ENCODE measurements at regions not wholly inside any gene's neighbourhood (a gene's known extent, or its start where the extent isn't known, plus 50 kb on each side); places are given as distances from the start of the nearest gene placed in this dataset.

- Histone ChIP-seq H3K9me3 (ENCODE audit: control insufficient read depth in 1 of 2, low read length in 2 of 2) (no peaks in the 10 kb centered on the region), H3K36me3 (ENCODE audit: control insufficient read depth in 1 of 2, insufficient read depth in 2 of 2, low read length in 2 of 2) (no peaks in the 10 kb centered on the region), H3K4me3 (ENCODE audit: low read depth in 1 of 2, low read length in 2 of 2) (no peak overlapping the region), H3K27ac (ENCODE audit: low read length) (no peak overlapping the region), H3K4me1 (ENCODE audit: control insufficient read depth in 1 of 2, insufficient read depth in 2 of 2, low read length in 2 of 2) (no peaks in the 10 kb centered on the region), H3K27me3 (ENCODE audit: low read depth, low read length) (no peaks in the 10 kb centered on the region)
Observed at GRCh38 chr7:116441534-116441933, 58.0 kb upstream of the CAV2 start.

GRCh38 chr7:116443101-116443523, 56.4 kb upstream of the CAV2 start:
- no peak overlapping the region for H3K27ac ChIP-seq (ENCODE audit: low read length)
- no peaks in the 10 kb centered on the region for H3K4me1 ChIP-seq (ENCODE audit: control insufficient read depth in 1 of 2, insufficient read depth in 2 of 2, low read length in 2 of 2)
- H3K4me3 ChIP-seq (ENCODE audit: low read depth in 1 of 2, low read length in 2 of 2) = no peak overlapping the region
- H3K27me3 ChIP-seq (ENCODE audit: low read depth, low read length) = no peaks in the 10 kb centered on the region
- no peaks in the 10 kb centered on the region for H3K36me3 ChIP-seq (ENCODE audit: control insufficient read depth in 1 of 2, insufficient read depth in 2 of 2, low read length in 2 of 2)
- H3K9me3 ChIP-seq (ENCODE audit: control insufficient read depth in 1 of 2, low read length in 2 of 2) = no peaks in the 10 kb centered on the region

- Histone ChIP-seq H3K27ac (ENCODE audit: low read length) (no peak overlapping the region), H3K9me3 (ENCODE audit: control insufficient read depth in 1 of 2, low read length in 2 of 2) (no peaks in the 10 kb centered on the region), H3K4me1 (ENCODE audit: control insufficient read depth in 1 of 2, insufficient read depth in 2 of 2, low read length in 2 of 2) (no peaks in the 10 kb centered on the region), H3K27me3 (ENCODE audit: low read depth, low read length) (no peaks in the 10 kb centered on the region), H3K4me3 (ENCODE audit: low read depth in 1 of 2, low read length in 2 of 2) (no peak overlapping the region), H3K36me3 (ENCODE audit: control insufficient read depth in 1 of 2, insufficient read depth in 2 of 2, low read length in 2 of 2) (no peaks in the 10 kb centered on the region)
Observed at GRCh38 chr7:116443646-116444045, 55.9 kb upstream of the CAV2 start.

GRCh38 chr7:116445447-116446211, 53.9 kb upstream of the CAV2 start:
- H3K27me3 ChIP-seq (ENCODE audit: low read depth, low read length) = no peaks in the 10 kb centered on the region
- H3K9me3 ChIP-seq (ENCODE audit: control insufficient read depth in 1 of 2, low read length in 2 of 2) = no peaks in the 10 kb centered on the region
- no peak overlapping the region for H3K4me3 ChIP-seq (ENCODE audit: low read depth in 1 of 2, low read length in 2 of 2)
- no peaks in the 10 kb centered on the region for H3K36me3 ChIP-seq (ENCODE audit: control insufficient read depth in 1 of 2, insufficient read depth in 2 of 2, low read length in 2 of 2)
- H3K27ac ChIP-seq (ENCODE audit: low read length) = no peak overlapping the region
- peaks cover 0 to 3% of the 10 kb centered on the region in 2 donors for H3K4me1 ChIP-seq (ENCODE audit: control insufficient read depth in 1 of 2, insufficient read depth in 2 of 2, low read length in 2 of 2)

- no peaks in the 10 kb centered on the region for H3K27me3 ChIP-seq (ENCODE audit: low read depth, low read length)
- H3K36me3 ChIP-seq (ENCODE audit: control insufficient read depth in 1 of 2, insufficient read depth in 2 of 2, low read length in 2 of 2) = no peaks in the 10 kb centered on the region
- H3K9me3 ChIP-seq (ENCODE audit: control insufficient read depth in 1 of 2, low read length in 2 of 2) = no peaks in the 10 kb centered on the region
- H3K27ac ChIP-seq (ENCODE audit: low read length) = no peak overlapping the region
- no peak overlapping the region for H3K4me3 ChIP-seq (ENCODE audit: low read depth in 1 of 2, low read length in 2 of 2)
- H3K4me1 ChIP-seq (ENCODE audit: control insufficient read depth in 1 of 2, insufficient read depth in 2 of 2, low read length in 2 of 2) = peaks cover 0 to 3% of the 10 kb centered on the region in 2 donors
Observed at GRCh38 chr7:116446212-116446855, 53.2 kb upstream of the CAV2 start.

GRCh38 chr7:116447436-116447835, 52.1 kb upstream of the CAV2 start:
- H3K4me1 ChIP-seq (ENCODE audit: control insufficient read depth in 1 of 2, insufficient read depth in 2 of 2, low read length in 2 of 2) = peaks cover 0 to 3% of the 10 kb centered on the region in 2 donors
- no peaks in the 10 kb centered on the region for H3K27me3 ChIP-seq (ENCODE audit: low read depth, low read length)
- no peaks in the 10 kb centered on the region for H3K36me3 ChIP-seq (ENCODE audit: control insufficient read depth in 1 of 2, insufficient read depth in 2 of 2, low read length in 2 of 2)
- H3K9me3 ChIP-seq (ENCODE audit: control insufficient read depth in 1 of 2, low read length in 2 of 2) = no peaks in the 10 kb centered on the region
- H3K4me3 ChIP-seq (ENCODE audit: low read depth in 1 of 2, low read length in 2 of 2) = no peak overlapping the region
- H3K27ac ChIP-seq (ENCODE audit: low read length) = no peak overlapping the region

- Histone ChIP-seq H3K27me3 (ENCODE audit: low read depth, low read length) (no peaks in the 10 kb centered on the region), H3K4me1 (ENCODE audit: control insufficient read depth in 1 of 2, insufficient read depth in 2 of 2, low read length in 2 of 2) (peaks cover 0 to 3% of the 10 kb centered on the region in 2 donors), H3K27ac (ENCODE audit: low read length) (no peak overlapping the region), H3K4me3 (ENCODE audit: low read depth in 1 of 2, low read length in 2 of 2) (no peak overlapping the region), H3K9me3 (ENCODE audit: control insufficient read depth in 1 of 2, low read length in 2 of 2) (no peaks in the 10 kb centered on the region), H3K36me3 (ENCODE audit: control insufficient read depth in 1 of 2, insufficient read depth in 2 of 2, low read length in 2 of 2) (no peaks in the 10 kb centered on the region)
Observed at GRCh38 chr7:116447966-116448839, 51.3 kb upstream of the CAV2 start.

- H3K36me3 ChIP-seq (ENCODE audit: control insufficient read depth in 1 of 2, insufficient read depth in 2 of 2, low read length in 2 of 2) = no peaks in the 10 kb centered on the region
- H3K4me1 ChIP-seq (ENCODE audit: control insufficient read depth in 1 of 2, insufficient read depth in 2 of 2, low read length in 2 of 2) = peaks cover 0 to 3% of the 10 kb centered on the region in 2 donors
- H3K27ac ChIP-seq (ENCODE audit: low read length) = no peak overlapping the region
- no peaks in the 10 kb centered on the region for H3K9me3 ChIP-seq (ENCODE audit: control insufficient read depth in 1 of 2, low read length in 2 of 2)
- no peak overlapping the region for H3K4me3 ChIP-seq (ENCODE audit: low read depth in 1 of 2, low read length in 2 of 2)
- H3K27me3 ChIP-seq (ENCODE audit: low read depth, low read length) = no peaks in the 10 kb centered on the region
Observed at GRCh38 chr7:116449441-116449840, 50.1 kb upstream of the CAV2 start.
